AG09319 (cell line): ENCODE measurements at regions not wholly inside any gene's neighbourhood (a gene's known extent, or its start where the extent isn't known, plus 50 kb on each side); places are given as distances from the start of the nearest gene placed in this dataset.

Experiments
- DNase-seq: peaks from one replicate; pipeline ENCODE4 v3.0.0-alpha.2; 2010; ENCODE audit warnings: low read depth; ENCODE audit errors: extremely low read depth
- TF ChIP-seq, protein P1 (sequence below): IDR thresholded peaks from 2 replicates; pipeline ENCODE4 v1.5.1; 2011; ENCODE audit warnings: low read depth, mild to moderate bottlenecking, inconsistent platforms, low read length, moderate library complexity

- TF ChIP-seq, protein P1, sequence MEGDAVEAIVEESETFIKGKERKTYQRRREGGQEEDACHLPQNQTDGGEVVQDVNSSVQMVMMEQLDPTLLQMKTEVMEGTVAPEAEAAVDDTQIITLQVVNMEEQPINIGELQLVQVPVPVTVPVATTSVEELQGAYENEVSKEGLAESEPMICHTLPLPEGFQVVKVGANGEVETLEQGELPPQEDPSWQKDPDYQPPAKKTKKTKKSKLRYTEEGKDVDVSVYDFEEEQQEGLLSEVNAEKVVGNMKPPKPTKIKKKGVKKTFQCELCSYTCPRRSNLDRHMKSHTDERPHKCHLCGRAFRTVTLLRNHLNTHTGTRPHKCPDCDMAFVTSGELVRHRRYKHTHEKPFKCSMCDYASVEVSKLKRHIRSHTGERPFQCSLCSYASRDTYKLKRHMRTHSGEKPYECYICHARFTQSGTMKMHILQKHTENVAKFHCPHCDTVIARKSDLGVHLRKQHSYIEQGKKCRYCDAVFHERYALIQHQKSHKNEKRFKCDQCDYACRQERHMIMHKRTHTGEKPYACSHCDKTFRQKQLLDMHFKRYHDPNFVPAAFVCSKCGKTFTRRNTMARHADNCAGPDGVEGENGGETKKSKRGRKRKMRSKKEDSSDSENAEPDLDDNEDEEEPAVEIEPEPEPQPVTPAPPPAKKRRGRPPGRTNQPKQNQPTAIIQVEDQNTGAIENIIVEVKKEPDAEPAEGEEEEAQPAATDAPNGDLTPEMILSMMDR = no peak
- DNase-seq = no peak
Observed at GRCh38 chr10:125291836-125292235, 131.5 kb upstream of the CTBP2 start.

DNA sequence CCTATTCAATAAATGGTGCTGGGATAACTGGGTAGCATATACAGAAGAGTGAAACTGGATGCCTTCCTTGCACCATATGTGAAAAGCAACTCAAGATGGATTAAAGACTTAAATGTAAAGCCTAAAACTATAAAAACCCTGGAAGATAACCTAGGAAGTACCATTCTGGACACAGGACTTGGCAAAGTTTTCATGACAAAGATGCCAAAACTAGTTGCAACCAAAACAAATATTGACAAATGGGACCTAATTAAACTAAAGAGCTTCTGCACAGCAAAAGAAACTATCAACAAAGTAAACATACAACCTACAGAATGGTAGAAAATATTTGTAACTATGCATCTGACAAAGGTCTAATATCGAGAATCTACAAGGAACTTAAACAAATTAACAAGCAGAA lies 129.1 kb upstream of the CTBP2 start:
- TF ChIP-seq, protein P1 = no peak

DNA sequence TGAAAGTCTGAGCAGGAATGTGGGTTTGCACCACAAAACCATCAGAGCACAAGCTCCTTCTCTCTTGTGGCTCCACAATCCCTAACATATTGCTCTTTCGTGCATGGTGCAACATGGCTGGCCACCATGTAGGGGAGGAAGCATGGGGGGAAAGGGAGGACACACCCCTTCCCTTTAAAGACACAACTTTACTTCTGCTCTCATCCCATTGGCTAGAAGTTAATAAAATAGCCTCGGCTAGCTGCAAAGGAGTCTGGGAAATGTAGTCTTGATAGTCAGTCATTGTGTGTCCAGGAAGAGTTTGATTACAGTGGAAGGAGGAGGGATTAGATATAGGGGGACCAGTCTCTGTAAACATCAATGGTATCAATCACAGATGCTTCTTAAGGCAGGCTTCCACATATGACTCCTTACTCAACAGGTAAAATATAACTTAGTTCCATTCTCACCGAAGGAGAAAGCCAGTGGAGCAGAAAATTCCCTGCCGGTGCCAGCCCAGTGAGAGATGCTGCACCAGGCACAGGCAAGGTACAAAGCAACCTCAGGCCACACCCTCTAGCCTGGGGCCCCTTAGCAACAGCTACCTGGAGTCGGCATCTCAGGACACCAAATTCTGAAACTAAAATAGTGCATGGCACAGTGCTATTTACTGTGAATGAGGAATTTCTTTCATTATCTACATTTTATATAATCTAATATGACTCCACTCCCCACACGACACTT lies 124.7 kb upstream of the CTBP2 start:
- no peak for DNase-seq
- TF ChIP-seq, protein P1 = no peak

More for the DNA sequence above, 129.1 kb upstream of the CTBP2 start:
- no peak for DNase-seq

DNA sequence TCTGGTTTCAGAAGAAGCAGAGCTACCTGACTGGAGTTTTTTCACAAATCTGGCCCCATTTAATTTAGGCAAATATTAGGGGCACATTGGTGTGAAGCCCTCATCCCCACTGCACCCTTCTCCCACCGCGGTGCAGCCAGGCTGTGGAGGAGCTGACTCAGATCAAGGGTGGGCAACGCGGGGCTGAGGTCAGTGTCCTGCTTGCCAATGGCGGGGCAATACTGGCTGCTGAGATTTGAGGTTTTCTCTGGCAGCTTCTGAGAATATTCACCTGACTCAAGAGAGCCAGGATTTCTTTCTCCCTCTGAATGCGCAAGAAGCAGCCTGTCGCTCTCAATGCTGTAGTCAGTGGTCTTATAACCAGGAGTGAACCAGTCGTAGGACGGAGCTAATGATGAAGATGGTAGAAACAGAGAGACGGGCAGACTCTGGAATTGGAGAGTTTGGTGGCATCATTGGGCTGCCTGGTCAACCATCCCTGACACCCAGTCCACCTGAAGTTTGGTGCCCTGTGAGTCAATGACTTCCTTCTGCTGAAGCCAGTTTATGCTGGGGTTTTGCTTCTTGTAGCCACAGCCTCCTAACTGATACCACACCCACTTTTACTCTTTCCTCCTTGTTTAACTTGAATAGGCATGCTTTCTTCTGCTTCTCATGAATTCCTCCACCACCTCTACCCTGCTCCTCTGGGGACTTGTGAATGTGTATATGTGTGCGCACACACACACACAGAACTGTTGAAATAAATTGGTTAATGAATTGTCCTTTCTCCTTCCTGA lies 123.7 kb upstream of the CTBP2 start:
- DNase-seq = no peak
- TF ChIP-seq, protein P1 = no peak

- TF ChIP-seq, protein P1 = no peak
- DNase-seq = no peak
Observed at GRCh38 chr10:125283191-125283835, 123.0 kb upstream of the CTBP2 start.

DNA sequence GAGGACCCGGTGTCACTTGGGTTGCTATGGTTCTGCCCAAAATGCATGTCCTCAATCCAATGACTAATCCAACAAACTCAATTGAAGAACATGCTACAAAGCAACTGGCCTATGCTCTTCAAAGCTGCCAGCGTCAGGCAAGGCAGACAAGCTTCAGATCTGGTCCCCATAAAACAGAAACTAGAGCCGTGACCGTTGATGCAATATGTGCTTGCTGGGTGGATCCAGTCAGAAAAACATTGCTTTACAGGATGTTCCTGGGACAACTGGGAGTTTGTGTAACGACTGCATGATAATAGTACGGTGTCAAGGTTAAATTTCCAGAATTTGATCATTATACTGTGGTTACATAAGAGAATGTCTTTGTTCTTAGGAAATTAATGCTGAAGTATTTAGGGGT lies 120.7 kb upstream of the CTBP2 start:
- TF ChIP-seq, protein P1 = no peak
- DNase-seq = no peak

- DNase-seq = no peak
- TF ChIP-seq, protein P1 = no peak
Observed at GRCh38 chr10:125276133-125276532, 115.8 kb upstream of the CTBP2 start.
